A549 (cell line): ENCODE measurements at regions not wholly inside any gene's neighbourhood (a gene's known extent, or its start where the extent isn't known, plus 50 kb on each side); places are given as distances from the start of the nearest gene placed in this dataset.

ENCODE experiments used
- HDAC2 ChIP-seq: fragments of 200-600 bp; sonication (generic); IDR thresholded peaks from 2 replicates; pipeline ENCODE4 v1.6.1; 2016
- JUN ChIP-seq, 2 experiments: fragments of >200 bp; sonication (Bioruptor Twin); formaldehyde crosslinking; IDR thresholded peaks; 2 replicates in 1 of 2; 3 replicates in 1 of 2; pipeline ENCODE4 v1.6.1; 2016 to 2017
- MAFK ChIP-seq: fragments of 450-650 bp; IDR thresholded peaks from 2 replicates; pipeline ENCODE4 v1.6.1; 2014; ENCODE audit not compliant: partially characterized antibody
- POLR2A ChIP-seq: IDR thresholded peaks from 2 replicates; pipeline ENCODE4 v1.6.1; 2012; ENCODE audit warnings: mild to moderate bottlenecking, low read length
- POLR2AphosphoS2 ChIP-seq: conservative IDR thresholded peaks from 2 replicates; pipeline ENCODE4 v1.6.1; 2012; ENCODE audit warnings: low read length, improper control_type of control experiment, inconsistent platforms
- TF ChIP-seq, protein P1 (sequence below): fragments of >200 bp; sonication (Bioruptor Twin); formaldehyde crosslinking; IDR thresholded peaks from 3 replicates; pipeline ENCODE4 v1.5.1; 2016
- TF ChIP-seq, protein P2 (sequence below): IDR thresholded peaks from 2 replicates; pipeline ENCODE4 v1.6.1; 2012; ENCODE audit warnings: low read depth, borderline replicate concordance
- TF ChIP-seq, protein P3 (sequence below): IDR thresholded peaks from 2 replicates; pipeline ENCODE4 v1.6.1; 2012
- TF ChIP-seq, protein P4 (sequence below): fragments of 200-600 bp; sonication (generic); IDR thresholded peaks from 2 replicates; pipeline ENCODE4 v1.6.1; 2016; ENCODE audit warnings: antibody characterized with exemption, mild to moderate bottlenecking, moderate library complexity

DNA sequence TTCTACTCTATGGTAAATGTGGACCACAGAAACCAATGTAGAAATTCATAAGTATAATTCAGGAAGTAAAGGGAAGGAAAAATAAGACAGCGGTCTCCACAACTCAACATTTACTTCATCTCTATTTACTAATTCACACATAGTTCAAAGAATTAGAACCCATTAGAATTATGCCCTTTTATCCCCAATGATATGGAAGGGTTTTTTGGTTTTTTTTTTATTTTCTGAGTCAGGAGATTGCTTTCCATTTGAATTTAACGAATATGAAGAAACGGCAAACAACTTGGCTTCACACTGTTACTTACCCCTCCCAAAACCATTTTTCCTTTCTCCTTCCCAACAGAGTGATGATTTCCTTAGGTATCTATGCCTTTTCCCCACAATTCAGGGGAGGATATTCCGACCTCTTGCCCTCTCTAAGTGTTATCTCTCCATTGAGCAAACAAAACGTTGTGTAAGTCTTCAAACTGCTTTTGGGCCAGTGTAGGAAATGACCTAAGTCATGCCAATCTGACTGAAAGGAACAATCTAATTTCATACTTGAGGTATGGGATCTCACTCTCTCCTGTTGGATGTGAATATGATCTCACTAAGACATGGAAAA, 72.0 kb downstream of the CETN3 start:
- TF ChIP-seq POLR2A (no peak), HDAC2 (no peak), POLR2AphosphoS2 (no peak), MAFK (no peak), JUN (IDR thresholded peaks at IDR 0.05) (no peak)
- TF ChIP-seq, protein P1, sequence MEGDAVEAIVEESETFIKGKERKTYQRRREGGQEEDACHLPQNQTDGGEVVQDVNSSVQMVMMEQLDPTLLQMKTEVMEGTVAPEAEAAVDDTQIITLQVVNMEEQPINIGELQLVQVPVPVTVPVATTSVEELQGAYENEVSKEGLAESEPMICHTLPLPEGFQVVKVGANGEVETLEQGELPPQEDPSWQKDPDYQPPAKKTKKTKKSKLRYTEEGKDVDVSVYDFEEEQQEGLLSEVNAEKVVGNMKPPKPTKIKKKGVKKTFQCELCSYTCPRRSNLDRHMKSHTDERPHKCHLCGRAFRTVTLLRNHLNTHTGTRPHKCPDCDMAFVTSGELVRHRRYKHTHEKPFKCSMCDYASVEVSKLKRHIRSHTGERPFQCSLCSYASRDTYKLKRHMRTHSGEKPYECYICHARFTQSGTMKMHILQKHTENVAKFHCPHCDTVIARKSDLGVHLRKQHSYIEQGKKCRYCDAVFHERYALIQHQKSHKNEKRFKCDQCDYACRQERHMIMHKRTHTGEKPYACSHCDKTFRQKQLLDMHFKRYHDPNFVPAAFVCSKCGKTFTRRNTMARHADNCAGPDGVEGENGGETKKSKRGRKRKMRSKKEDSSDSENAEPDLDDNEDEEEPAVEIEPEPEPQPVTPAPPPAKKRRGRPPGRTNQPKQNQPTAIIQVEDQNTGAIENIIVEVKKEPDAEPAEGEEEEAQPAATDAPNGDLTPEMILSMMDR: no peak
- TF ChIP-seq, protein P2, sequence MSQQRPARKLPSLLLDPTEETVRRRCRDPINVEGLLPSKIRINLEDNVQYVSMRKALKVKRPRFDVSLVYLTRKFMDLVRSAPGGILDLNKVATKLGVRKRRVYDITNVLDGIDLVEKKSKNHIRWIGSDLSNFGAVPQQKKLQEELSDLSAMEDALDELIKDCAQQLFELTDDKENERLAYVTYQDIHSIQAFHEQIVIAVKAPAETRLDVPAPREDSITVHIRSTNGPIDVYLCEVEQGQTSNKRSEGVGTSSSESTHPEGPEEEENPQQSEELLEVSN: no peak
- TF ChIP-seq, protein P3, sequence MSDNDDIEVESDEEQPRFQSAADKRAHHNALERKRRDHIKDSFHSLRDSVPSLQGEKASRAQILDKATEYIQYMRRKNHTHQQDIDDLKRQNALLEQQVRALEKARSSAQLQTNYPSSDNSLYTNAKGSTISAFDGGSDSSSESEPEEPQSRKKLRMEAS: no peak
- TF ChIP-seq, protein P4, sequence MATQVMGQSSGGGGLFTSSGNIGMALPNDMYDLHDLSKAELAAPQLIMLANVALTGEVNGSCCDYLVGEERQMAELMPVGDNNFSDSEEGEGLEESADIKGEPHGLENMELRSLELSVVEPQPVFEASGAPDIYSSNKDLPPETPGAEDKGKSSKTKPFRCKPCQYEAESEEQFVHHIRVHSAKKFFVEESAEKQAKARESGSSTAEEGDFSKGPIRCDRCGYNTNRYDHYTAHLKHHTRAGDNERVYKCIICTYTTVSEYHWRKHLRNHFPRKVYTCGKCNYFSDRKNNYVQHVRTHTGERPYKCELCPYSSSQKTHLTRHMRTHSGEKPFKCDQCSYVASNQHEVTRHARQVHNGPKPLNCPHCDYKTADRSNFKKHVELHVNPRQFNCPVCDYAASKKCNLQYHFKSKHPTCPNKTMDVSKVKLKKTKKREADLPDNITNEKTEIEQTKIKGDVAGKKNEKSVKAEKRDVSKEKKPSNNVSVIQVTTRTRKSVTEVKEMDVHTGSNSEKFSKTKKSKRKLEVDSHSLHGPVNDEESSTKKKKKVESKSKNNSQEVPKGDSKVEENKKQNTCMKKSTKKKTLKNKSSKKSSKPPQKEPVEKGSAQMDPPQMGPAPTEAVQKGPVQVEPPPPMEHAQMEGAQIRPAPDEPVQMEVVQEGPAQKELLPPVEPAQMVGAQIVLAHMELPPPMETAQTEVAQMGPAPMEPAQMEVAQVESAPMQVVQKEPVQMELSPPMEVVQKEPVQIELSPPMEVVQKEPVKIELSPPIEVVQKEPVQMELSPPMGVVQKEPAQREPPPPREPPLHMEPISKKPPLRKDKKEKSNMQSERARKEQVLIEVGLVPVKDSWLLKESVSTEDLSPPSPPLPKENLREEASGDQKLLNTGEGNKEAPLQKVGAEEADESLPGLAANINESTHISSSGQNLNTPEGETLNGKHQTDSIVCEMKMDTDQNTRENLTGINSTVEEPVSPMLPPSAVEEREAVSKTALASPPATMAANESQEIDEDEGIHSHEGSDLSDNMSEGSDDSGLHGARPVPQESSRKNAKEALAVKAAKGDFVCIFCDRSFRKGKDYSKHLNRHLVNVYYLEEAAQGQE: no peak
